ENCODE measurements at regions not wholly inside any gene's neighbourhood (a gene's known extent, or its start where the extent isn't known, plus 50 kb on each side); places are given as distances from the start of the nearest gene placed in this dataset.

- ATAC-seq (no peak), DNase-seq (no peak)
- Histone ChIP-seq H3K9me3 (no peaks in the 10 kb centered on the region), H3K27me3 (no peaks in the 10 kb centered on the region), H3K36me3 (no peaks in the 10 kb centered on the region), H3K4me3 (no peak overlapping the region), H3K27ac (no peak overlapping the region), H3K4me1 (no peaks in the 10 kb centered on the region)
- intact Hi-C loops (cut with DNase I) = no loop called here
- no peak for TF ChIP-seq POLR2A (IDR thresholded peaks at IDR 0.05)
- TF ChIP-seq CTCF (IDR thresholded peaks at IDR 0.05) = no peak
- 100% methylated on average over 1 of the region's 2 CpGs for WGBS (ENCODE audit: insufficient coverage, low coverage, low lambda C conversion rate, missing lambda C conversion rate)
These were observed 52.4 kb upstream of the TNS3 start for GRCh38 chr7:47634273-47634672.

- Histone ChIP-seq H3K27ac (no peak overlapping the region), H3K4me1 (no peaks in the 10 kb centered on the region), H3K9me3 (no peaks in the 10 kb centered on the region), H3K4me3 (no peak overlapping the region), H3K36me3 (no peaks in the 10 kb centered on the region), H3K27me3 (no peaks in the 10 kb centered on the region)
- intact Hi-C loops (cut with DNase I) = no loop called here
- no peak for ATAC-seq
- 94% methylated on average over 8 of the region's 10 CpGs for WGBS (ENCODE audit: insufficient coverage, low coverage, low lambda C conversion rate, missing lambda C conversion rate)
- no peak for TF ChIP-seq CTCF (IDR thresholded peaks at IDR 0.05)
- no peak for TF ChIP-seq POLR2A (IDR thresholded peaks at IDR 0.05)
- DNase-seq = no peak
These were observed 51.2 kb upstream of the TNS3 start for GRCh38 chr7:47633134-47633533.
